OCI-M1 (cell line): ENCODE measurements at regions not wholly inside any gene's neighbourhood (a gene's known extent, or its start where the extent isn't known, plus 50 kb on each side); places are given as distances from the start of the nearest gene placed in this dataset.

Source experiments
- DNase-seq: peaks from one replicate; lab custom pipeline; 2025; lab: John Stamatoyannopoulos, UW

DNA sequence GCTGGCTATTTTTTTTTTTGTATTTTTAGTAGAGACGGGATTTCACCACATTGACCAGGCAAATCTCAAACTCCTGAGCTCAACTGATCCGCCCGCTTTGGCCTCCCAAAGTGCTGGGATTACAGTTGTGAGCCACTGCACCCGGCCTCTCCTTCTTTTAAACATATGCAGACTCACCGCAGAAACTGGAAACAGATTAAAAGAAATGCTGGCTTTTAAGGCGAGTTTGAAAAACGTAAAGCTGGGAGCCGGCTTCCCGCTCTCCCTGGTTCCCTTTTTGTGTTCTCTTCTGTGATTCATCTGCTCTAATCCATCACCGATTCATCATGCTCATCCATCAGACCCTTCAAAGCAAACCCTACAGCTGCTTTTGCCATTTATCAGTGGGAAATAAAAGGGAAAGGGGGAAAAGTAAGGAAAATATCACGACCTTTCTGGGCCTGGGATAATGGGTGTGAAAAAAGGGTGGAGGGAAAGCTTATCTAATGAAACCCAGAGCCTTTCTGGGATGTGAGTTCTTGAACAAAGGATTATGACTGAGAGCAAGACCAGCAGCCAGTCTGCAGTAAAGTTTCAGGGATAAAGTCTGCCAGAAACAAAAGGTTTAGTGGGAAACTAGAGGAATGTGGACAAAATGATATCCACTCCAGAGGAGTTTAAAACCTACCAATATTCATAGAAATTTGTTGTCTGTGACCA is 92.3 kb upstream of the LRIG1 start:
- no peak for DNase-seq

DNA sequence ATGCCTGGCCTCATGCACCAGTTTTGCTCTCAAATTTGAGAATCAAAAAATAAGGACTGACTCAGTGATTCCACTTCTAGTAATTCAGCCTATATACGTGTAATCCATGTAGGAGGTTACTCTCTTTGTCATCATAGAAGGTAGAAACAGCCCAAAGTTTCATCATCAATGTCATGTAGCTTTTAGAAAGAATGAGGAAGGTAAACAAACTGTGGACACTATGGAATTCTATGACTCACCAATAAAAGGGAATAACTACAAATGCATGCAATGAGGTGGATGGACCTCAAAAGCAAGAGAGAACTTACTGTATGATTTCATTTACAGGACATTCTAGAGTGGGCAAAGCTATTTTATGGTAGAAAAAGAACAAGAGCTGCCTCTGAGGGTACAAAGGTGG is 93.2 kb upstream of the LRIG1 start:
- no peak for DNase-seq

GRCh38 chr3:66597308-66597863 is 96.6 kb upstream of the LRIG1 start:
- no peak for DNase-seq

- no peak for DNase-seq
These were observed 97.3 kb upstream of the LRIG1 start for GRCh38 chr3:66598168-66598567.

GRCh38 chr3:66602237-66602636 is 101.4 kb upstream of the LRIG1 start:
- no peak for DNase-seq

DNA sequence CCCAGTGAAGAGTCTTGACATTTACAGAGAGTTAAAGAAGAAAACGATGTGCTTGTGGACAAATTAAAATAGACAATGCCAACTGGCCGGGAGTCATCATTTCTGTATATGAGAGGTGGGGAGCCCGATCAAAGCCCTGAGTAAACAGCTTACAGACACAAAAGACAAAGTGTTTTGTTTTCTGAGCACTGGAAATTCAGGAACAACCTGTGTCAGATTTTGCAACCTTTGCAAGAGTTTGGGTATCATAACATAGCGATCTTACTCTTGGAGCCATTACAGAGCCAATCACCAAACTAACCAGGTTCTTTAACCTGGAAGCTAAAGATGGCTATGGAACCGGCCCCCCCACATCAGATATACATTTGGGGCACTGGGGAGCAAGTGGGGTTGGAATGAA is 101.9 kb upstream of the LRIG1 start:
- no peak for DNase-seq

GRCh38 chr3:66603151-66603611 is 102.4 kb upstream of the LRIG1 start:
- DNase-seq, result no peak

GRCh38 chr3:66604481-66604880 is 103.7 kb upstream of the LRIG1 start:
- DNase-seq, result no peak

DNA sequence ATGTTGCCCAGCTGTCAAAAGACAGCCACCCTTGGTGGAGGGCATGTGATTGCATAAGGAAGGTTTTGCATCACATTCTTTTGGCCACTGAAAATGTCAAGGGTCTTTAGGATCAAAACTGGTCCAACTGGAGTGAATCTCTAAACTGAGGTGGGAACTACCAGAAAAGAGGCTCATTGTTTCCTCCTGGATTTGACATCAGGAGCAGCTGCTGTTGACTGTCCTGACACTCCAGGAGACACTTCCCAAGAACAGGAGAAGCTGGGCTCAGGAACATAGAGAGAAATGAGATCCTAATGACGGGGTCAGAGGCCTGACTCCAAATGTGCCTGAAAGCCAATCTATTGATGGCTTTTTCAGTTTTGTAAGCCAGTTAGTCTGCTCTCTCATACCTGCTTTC is 105.3 kb upstream of the LRIG1 start:
- DNase-seq, result no peak

GRCh38 chr3:66606868-66607267 is 106.0 kb upstream of the LRIG1 start:
- no peak for DNase-seq

GRCh38 chr3:66609660-66610561 is 109.1 kb upstream of the LRIG1 start:
- DNase-seq, result no peak

- DNase-seq, result no peak
These were observed 109.7 kb upstream of the LRIG1 start for GRCh38 chr3:66610562-66610909.

GRCh38 chr3:66615643-66616301 is 115.0 kb upstream of the LRIG1 start:
- DNase-seq, result no peak

GRCh38 chr3:66617351-66617750 is 116.5 kb upstream of the LRIG1 start:
- DNase-seq, result no peak

- DNase-seq, result no peak
These were observed 117.2 kb upstream of the LRIG1 start for GRCh38 chr3:66618066-66618465.

DNA sequence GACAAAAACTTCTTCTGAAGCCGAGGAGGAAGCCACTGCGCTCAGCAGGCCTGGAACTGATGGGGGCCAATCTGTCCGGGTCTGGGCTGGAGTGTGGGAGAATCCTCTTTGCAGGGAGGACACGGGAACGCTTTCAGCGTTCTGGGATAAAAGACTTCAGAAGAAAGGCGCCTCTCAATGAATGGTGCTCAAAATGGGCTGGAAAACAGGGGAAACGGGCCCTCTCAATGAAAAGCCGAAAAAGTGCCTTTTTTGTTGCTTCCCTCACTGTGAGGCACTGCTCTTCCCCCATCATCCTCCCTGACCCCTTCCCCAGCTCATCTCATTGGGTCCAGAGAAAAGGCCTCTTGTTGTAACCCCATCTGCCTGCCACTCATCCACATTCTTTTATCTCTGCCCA is 119.5 kb upstream of the LRIG1 start:
- DNase-seq, result no peak

DNA sequence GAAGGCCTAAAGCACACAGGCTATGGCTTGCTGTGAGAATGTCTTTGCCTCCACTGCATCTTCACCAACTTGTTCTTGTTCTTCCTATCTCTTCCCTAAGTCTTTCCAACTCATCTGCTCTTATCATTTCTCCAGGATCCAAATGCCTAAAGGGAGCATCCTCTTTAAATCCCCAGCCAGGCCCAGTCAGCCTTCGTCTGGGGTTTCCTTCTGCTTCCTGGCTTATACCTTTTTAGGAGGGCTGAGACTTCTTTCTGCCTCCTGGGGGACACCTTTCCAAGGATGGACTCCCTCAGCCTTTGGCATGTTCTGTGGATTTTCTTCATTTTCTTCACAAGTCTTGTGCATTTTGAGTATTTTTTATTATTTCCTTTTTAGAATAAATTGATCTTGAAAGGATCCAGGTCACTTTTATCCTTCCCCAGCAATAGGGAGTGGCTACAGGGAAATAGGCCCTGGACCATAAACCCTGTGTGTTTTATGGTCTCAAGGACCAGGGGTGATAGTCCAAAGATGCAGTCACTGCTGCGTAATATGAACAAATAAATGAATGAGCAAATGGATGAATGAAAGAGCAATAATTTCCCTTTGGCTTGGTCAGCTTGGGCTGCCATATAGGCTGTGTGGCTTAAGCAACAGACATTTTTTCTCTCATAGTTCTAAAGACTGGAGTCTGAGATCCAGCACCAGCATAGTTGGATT is 122.1 kb upstream of the LRIG1 start:
- no peak for DNase-seq

DNA sequence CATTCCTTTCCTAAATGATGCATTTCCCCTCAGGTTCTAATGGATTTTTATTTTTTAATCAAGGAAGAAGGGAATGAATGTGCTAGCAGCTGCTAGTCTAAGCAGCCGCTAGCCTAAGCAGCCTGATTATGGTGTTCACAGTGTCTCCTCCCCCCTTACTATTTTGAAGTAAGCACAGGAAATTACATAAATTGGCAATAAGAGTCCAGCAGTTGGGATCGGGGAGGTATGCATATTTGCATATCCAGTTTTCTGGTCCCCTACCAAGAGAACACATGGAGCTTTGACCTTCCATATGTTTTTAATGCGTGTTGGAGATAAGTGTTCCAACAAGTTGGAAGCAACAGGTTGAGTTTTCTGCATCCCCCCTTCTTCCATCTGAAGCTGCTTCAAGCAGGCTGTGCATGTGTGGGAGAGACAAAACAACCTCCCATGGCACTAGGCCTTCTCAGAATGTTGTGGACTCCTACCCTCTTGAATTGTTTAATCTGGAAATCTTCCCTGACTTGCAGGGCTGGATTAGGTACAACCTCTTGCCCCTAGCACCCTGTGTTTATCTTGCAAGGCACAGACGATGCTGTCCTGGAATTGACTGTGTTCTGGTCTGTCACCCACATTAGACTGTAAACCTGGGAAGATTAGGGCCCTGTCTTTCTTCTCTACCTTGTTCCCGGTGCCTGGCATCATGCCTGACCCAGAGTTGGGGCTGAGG is 124.8 kb upstream of the LRIG1 start:
- no peak for DNase-seq

DNA sequence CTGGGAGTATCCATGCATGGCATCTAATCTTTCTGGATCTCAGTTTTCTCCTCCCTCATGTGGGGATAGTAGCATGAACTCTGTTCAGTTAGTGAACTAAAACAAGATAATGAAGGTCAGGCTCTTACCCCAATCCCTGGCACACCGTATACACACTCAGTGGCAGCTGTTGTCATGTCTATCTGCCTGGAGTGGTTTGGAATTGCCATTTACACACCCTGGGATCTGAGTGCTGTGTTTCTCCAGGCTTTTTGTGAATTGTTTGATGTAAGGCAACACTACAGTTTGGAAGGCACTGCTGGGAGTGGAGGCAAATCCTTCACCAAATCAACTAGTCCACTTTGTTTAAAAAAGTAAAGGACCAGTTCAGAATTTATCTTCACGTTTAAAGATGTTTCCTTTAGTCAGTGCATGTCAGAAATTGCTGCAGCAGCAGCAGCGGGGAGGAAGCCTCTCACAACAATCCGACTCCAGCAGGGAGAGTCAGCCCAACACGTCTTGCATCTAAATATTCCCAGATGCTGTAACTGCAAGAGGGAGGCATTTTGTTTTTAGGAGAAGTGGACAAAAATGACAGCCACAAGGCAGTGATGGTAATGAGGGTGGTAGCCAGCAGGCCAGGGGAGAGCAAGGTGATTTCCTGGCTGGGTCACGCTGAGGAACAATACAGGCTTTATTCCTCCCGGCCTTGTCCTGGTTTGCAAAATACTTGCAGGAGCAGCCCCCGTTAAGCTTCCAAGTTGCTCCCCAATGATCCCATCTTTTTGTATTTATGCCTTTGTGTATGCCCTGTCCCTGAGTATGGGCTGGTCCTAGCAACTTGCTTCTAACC is 128.5 kb upstream of the LRIG1 start:
- no peak for DNase-seq

- no peak for DNase-seq
These were observed 129.2 kb upstream of the LRIG1 start for GRCh38 chr3:66629982-66630368.
